Activated T-helper 2 cell treated with anti-CD3 and anti-CD28 coated beads, Interferon-gamma antibody, Interleukin-2, Interleukin-4, amounts not matched to agents 10 μg/mL and 5 μg/mL and 100 μg/mL, durations not matched to agents 14 hours and 24 hours and 36 hours (primary cell): ENCODE measurements at regions not wholly inside any gene's neighbourhood (a gene's known extent, or its start where the extent isn't known, plus 50 kb on each side); places are given as distances from the start of the nearest gene placed in this dataset.

Experiments used
- DNase-seq: peaks from one replicate; pipeline ENCODE4 v3.0.0; 2021; ENCODE audit warnings: low spot score
- H3K27ac Mint-ChIP-seq: one replicate; pipeline ENCODE4 v1.8.0; 2021; ENCODE audit warnings: mixed read lengths
- H3K27me3 Mint-ChIP-seq: one replicate; pipeline ENCODE4 v1.8.0; 2021; ENCODE audit warnings: low read depth, mixed read lengths
- H3K36me3 Mint-ChIP-seq: one replicate; pipeline ENCODE4 v1.8.0; 2021; ENCODE audit warnings: low read depth, mixed read lengths
- H3K4me1 Mint-ChIP-seq: one replicate; pipeline ENCODE4 v1.8.0; 2021; ENCODE audit warnings: low read depth, mixed read lengths
- H3K4me3 Mint-ChIP-seq: one replicate; pipeline ENCODE4 v1.8.0; 2021; ENCODE audit warnings: low read depth, mild to moderate bottlenecking, moderate library complexity, mixed read lengths
- H3K9me3 Mint-ChIP-seq: one replicate; pipeline ENCODE4 v1.8.0; 2021; ENCODE audit warnings: mixed read lengths
- intact Hi-C: fragments of 100-400 bp; cut with micrococcal nuclease; formaldehyde crosslinking; loops from one replicate; pipeline ENCODE4 v1.15.1; 2023

- Mint-ChIP-seq H3K36me3 (no peaks in the 10 kb centered on the region), H3K27me3 (no peaks in the 10 kb centered on the region), H3K27ac (no peak overlapping the region), H3K4me1 (no peaks in the 10 kb centered on the region), H3K9me3 (no peaks in the 10 kb centered on the region), H3K4me3 (no peak overlapping the region)
- DNase-seq = no peak
- intact Hi-C loops = no loop called here
Measured at GRCh38 chr9:100674419-100675122, 96.7 kb downstream of the CAVIN4 start.

- Mint-ChIP-seq H3K4me1 (no peaks in the 10 kb centered on the region), H3K27ac (no peak overlapping the region), H3K27me3 (peaks cover 1% of the 10 kb centered on the region), H3K9me3 (no peaks in the 10 kb centered on the region), H3K4me3 (no peak overlapping the region), H3K36me3 (no peaks in the 10 kb centered on the region)
- intact Hi-C loops = no loop called here
- no peak for DNase-seq
Measured at GRCh38 chr9:100679834-100680233, 102.0 kb downstream of the CAVIN4 start.

- no peaks in the 10 kb centered on the region for H3K27me3 Mint-ChIP-seq
- H3K27ac Mint-ChIP-seq = no peak overlapping the region
- no peak overlapping the region for H3K4me3 Mint-ChIP-seq
- no peak for DNase-seq
- no peaks in the 10 kb centered on the region for H3K36me3 Mint-ChIP-seq
- peaks cover 6% of the 10 kb centered on the region for H3K4me1 Mint-ChIP-seq
- intact Hi-C loops = no loop called here
- no peaks in the 10 kb centered on the region for H3K9me3 Mint-ChIP-seq
Measured at GRCh38 chr9:100686420-100686819, 108.5 kb downstream of the CAVIN4 start.

GRCh38 chr9:100689635-100690034 is 111.8 kb downstream of the CAVIN4 start:
- no peaks in the 10 kb centered on the region for H3K9me3 Mint-ChIP-seq
- H3K27me3 Mint-ChIP-seq = no peaks in the 10 kb centered on the region
- DNase-seq = no peak
- H3K36me3 Mint-ChIP-seq = no peaks in the 10 kb centered on the region
- intact Hi-C loops = no loop called here
- H3K4me1 Mint-ChIP-seq = peaks cover 6% of the 10 kb centered on the region
- no peak overlapping the region for H3K4me3 Mint-ChIP-seq
- H3K27ac Mint-ChIP-seq = no peak overlapping the region

GRCh38 chr9:100690438-100690837 is 112.6 kb downstream of the CAVIN4 start:
- no peak for DNase-seq
- Mint-ChIP-seq H3K4me1 (peaks cover 6% of the 10 kb centered on the region), H3K9me3 (no peaks in the 10 kb centered on the region), H3K36me3 (no peaks in the 10 kb centered on the region), H3K27ac (no peak overlapping the region), H3K27me3 (no peaks in the 10 kb centered on the region), H3K4me3 (no peak overlapping the region)
- intact Hi-C loops = no loop called here

- Mint-ChIP-seq H3K36me3 (no peaks in the 10 kb centered on the region), H3K27ac (no peak overlapping the region), H3K27me3 (no peaks in the 10 kb centered on the region), H3K4me3 (no peak overlapping the region), H3K4me1 (no peaks in the 10 kb centered on the region), H3K9me3 (no peaks in the 10 kb centered on the region)
- no peak for DNase-seq
- intact Hi-C loops = no loop called here
Measured at GRCh38 chr9:100697339-100697738, 119.5 kb downstream of the CAVIN4 start.

- Mint-ChIP-seq H3K36me3 (no peaks in the 10 kb centered on the region), H3K27me3 (no peaks in the 10 kb centered on the region), H3K4me1 (no peaks in the 10 kb centered on the region), H3K9me3 (no peaks in the 10 kb centered on the region), H3K27ac (no peak overlapping the region), H3K4me3 (no peak overlapping the region)
- DNase-seq = no peak
- intact Hi-C loops = no loop called here
Measured at GRCh38 chr9:100698945-100699344, 121.1 kb downstream of the CAVIN4 start.

GRCh38 chr9:100699668-100700067 is 121.8 kb downstream of the CAVIN4 start:
- intact Hi-C loops = no loop called here
- Mint-ChIP-seq H3K36me3 (no peaks in the 10 kb centered on the region), H3K4me1 (no peaks in the 10 kb centered on the region), H3K27me3 (no peaks in the 10 kb centered on the region), H3K4me3 (no peak overlapping the region), H3K9me3 (no peaks in the 10 kb centered on the region), H3K27ac (no peak overlapping the region)
- no peak for DNase-seq

- H3K4me1 Mint-ChIP-seq = no peaks in the 10 kb centered on the region
- DNase-seq = no peak
- no peaks in the 10 kb centered on the region for H3K9me3 Mint-ChIP-seq
- intact Hi-C loops = no loop called here
- no peak overlapping the region for H3K4me3 Mint-ChIP-seq
- H3K27ac Mint-ChIP-seq = no peak overlapping the region
- no peaks in the 10 kb centered on the region for H3K27me3 Mint-ChIP-seq
- no peaks in the 10 kb centered on the region for H3K36me3 Mint-ChIP-seq
Measured at GRCh38 chr9:100700689-100701318, 122.9 kb downstream of the CAVIN4 start.

- peak; percentile 13 for DNase-seq
- Mint-ChIP-seq H3K4me3 (no peak overlapping the region), H3K9me3 (no peaks in the 10 kb centered on the region), H3K27ac (no peak overlapping the region), H3K27me3 (no peaks in the 10 kb centered on the region), H3K36me3 (no peaks in the 10 kb centered on the region), H3K4me1 (no peaks in the 10 kb centered on the region)
- intact Hi-C loops = loop anchor here (2.0 kb wide), 1 partner anchor 596 kb away; no protein-coding TSS in a partner anchor
Measured at GRCh38 chr9:100714372-100715099, 136.7 kb downstream of the CAVIN4 start.

- DNase-seq = no peak
- H3K36me3 Mint-ChIP-seq = no peaks in the 10 kb centered on the region
- H3K27me3 Mint-ChIP-seq = no peaks in the 10 kb centered on the region
- H3K4me1 Mint-ChIP-seq = no peaks in the 10 kb centered on the region
- intact Hi-C loops = loop anchor here (2.0 kb wide), 1 partner anchor 596 kb away; no protein-coding TSS in a partner anchor
- no peaks in the 10 kb centered on the region for H3K9me3 Mint-ChIP-seq
- no peak overlapping the region for H3K27ac Mint-ChIP-seq
- no peak overlapping the region for H3K4me3 Mint-ChIP-seq
Measured at GRCh38 chr9:100715100-100715380, 137.2 kb downstream of the CAVIN4 start.

GRCh38 chr9:100718717-100719116 is 140.8 kb downstream of the CAVIN4 start:
- Mint-ChIP-seq H3K4me1 (no peaks in the 10 kb centered on the region), H3K27me3 (no peaks in the 10 kb centered on the region), H3K4me3 (no peak overlapping the region), H3K27ac (no peak overlapping the region), H3K9me3 (no peaks in the 10 kb centered on the region), H3K36me3 (no peaks in the 10 kb centered on the region)
- intact Hi-C loops = no loop called here
- no peak for DNase-seq

- H3K27me3 Mint-ChIP-seq = no peaks in the 10 kb centered on the region
- intact Hi-C loops = no loop called here
- DNase-seq = no peak
- H3K36me3 Mint-ChIP-seq = no peaks in the 10 kb centered on the region
- H3K27ac Mint-ChIP-seq = no peak overlapping the region
- no peaks in the 10 kb centered on the region for H3K9me3 Mint-ChIP-seq
- H3K4me1 Mint-ChIP-seq = no peaks in the 10 kb centered on the region
- H3K4me3 Mint-ChIP-seq = no peak overlapping the region
Measured at GRCh38 chr9:100720922-100721321, 143.0 kb downstream of the CAVIN4 start.
